GM23338 (cell line): ENCODE measurements at regions not wholly inside any gene's neighbourhood (a gene's known extent, or its start where the extent isn't known, plus 50 kb on each side); places are given as distances from the start of the nearest gene placed in this dataset.

Experiments used
- ATAC-seq: fragments of 200-7000 bp; cut with Tn5 transposase; 3 replicates; pipeline ENCODE4 v1.9.1; 2020
- DNase-seq: peaks from one replicate; pipeline ENCODE4 v3.0.0-alpha.2; 2015; ENCODE audit warnings: low spot score
- H2AFZ ChIP-seq: fragments of 200-600 bp; sonication (generic); 2 replicates; pipeline ENCODE4 v1.8.0; 2016; ENCODE audit warnings: antibody characterized with exemption, mild to moderate bottlenecking, moderate library complexity
- H3F3A ChIP-seq: fragments of 200-600 bp; sonication (generic); replicated peaks from 2 replicates; pipeline ENCODE4 v1.8.0; 2017; ENCODE audit warnings: antibody characterized with exemption, mixed run types, low read depth
- H3K27ac ChIP-seq: fragments of 200-600 bp; sonication (generic); 2 replicates; pipeline ENCODE4 v1.6.1; 2016; ENCODE audit warnings: low read depth
- H3K27me3 ChIP-seq: fragments of 200-600 bp; sonication (generic); 2 replicates; pipeline ENCODE4 v1.8.0; 2016; ENCODE audit warnings: mild to moderate bottlenecking, mixed run types, moderate library complexity; ENCODE audit not compliant: insufficient read depth
- H3K36me3 ChIP-seq: fragments of 200-600 bp; sonication (generic); 2 replicates; pipeline ENCODE4 v1.8.0; 2016; ENCODE audit warnings: mild to moderate bottlenecking; ENCODE audit not compliant: insufficient read depth
- H3K4me1 ChIP-seq: fragments of 200-600 bp; sonication (generic); 2 replicates; pipeline ENCODE4 v1.8.0; 2016; ENCODE audit warnings: mild to moderate bottlenecking, moderate library complexity; ENCODE audit not compliant: insufficient read depth
- H3K4me2 ChIP-seq: fragments of 200-600 bp; sonication (generic); 2 replicates; pipeline ENCODE4 v1.7.1; 2017; ENCODE audit warnings: mixed run types
- H3K4me3 ChIP-seq: fragments of 200-600 bp; sonication (generic); 2 replicates; pipeline ENCODE4 v1.6.1; 2016; ENCODE audit warnings: mixed run types
- H3K79me2 ChIP-seq: fragments of 200-600 bp; sonication (generic); replicated peaks from 2 replicates; pipeline ENCODE4 v1.8.0; 2017; ENCODE audit warnings: mild to moderate bottlenecking; ENCODE audit not compliant: insufficient read depth
- H3K9me2 ChIP-seq: fragments of 200-600 bp; sonication (generic); 2 replicates; pipeline ENCODE4 v1.8.0; 2017; ENCODE audit not compliant: insufficient read depth
- H4K20me1 ChIP-seq: fragments of 200-600 bp; sonication (generic); replicated peaks from 2 replicates; pipeline ENCODE4 v1.8.0; 2017; ENCODE audit warnings: mild to moderate bottlenecking; ENCODE audit not compliant: insufficient read depth
- H3K27ac Mint-ChIP-seq: 2 replicates; pipeline ENCODE4 v1.8.0; 2020; ENCODE audit warnings: inconsistent platforms, mild to moderate bottlenecking, moderate library complexity, mixed read lengths
- H3K27me3 Mint-ChIP-seq: 3 replicates; pipeline ENCODE4 v1.8.0; 2022; ENCODE audit warnings: low read depth, mild to moderate bottlenecking, moderate library complexity, mixed read lengths, inconsistent platforms; ENCODE audit not compliant: insufficient read depth, poor library complexity
- H3K36me3 Mint-ChIP-seq: 3 replicates; pipeline ENCODE4 v1.8.0; 2021; ENCODE audit warnings: low read depth, mild to moderate bottlenecking, inconsistent platforms, moderate library complexity, mixed read lengths
- H3K4me1 Mint-ChIP-seq: 3 replicates; pipeline ENCODE4 v1.8.0; 2020; ENCODE audit warnings: mild to moderate bottlenecking, inconsistent platforms, mixed read lengths
- H3K4me3 Mint-ChIP-seq: 3 replicates; pipeline ENCODE4 v1.8.0; 2021; ENCODE audit warnings: moderate library complexity, mild to moderate bottlenecking, inconsistent platforms, mixed read lengths
- H3K9me3 Mint-ChIP-seq: 3 replicates; pipeline ENCODE4 v1.8.0; 2020; ENCODE audit warnings: moderate library complexity, mild to moderate bottlenecking, inconsistent platforms, mixed read lengths
- CREB1 ChIP-seq: fragments of 250-450 bp; sonication (Bioruptor Pico); IDR thresholded peaks from 2 replicates; pipeline ENCODE4 v1.5.0; 2020; ENCODE audit warnings: low read depth, mild to moderate bottlenecking, moderate library complexity
- EZH2 ChIP-seq: fragments of 200-600 bp; sonication (generic); IDR thresholded peaks from one replicate; pipeline ENCODE4 v1.8.0; 2017; ENCODE audit warnings: antibody characterized with exemption, mild to moderate bottlenecking, low read depth; ENCODE audit not compliant: unreplicated experiment
- EZH2phosphoT487 ChIP-seq: fragments of 200-600 bp; sonication (generic); IDR thresholded peaks from one replicate; pipeline ENCODE4 v1.8.1; 2018; ENCODE audit warnings: antibody characterized with exemption; ENCODE audit not compliant: unreplicated experiment
- JUNB ChIP-seq: IDR thresholded peaks from one replicate; pipeline ENCODE4 v1.6.1; 2016; ENCODE audit warnings: antibody characterized with exemption; ENCODE audit not compliant: unreplicated experiment
- NANOG ChIP-seq: IDR thresholded peaks from 2 replicates; pipeline ENCODE4 v1.6.1; 2016; ENCODE audit warnings: antibody characterized with exemption, borderline replicate concordance
- POLR2AphosphoS5 ChIP-seq: IDR thresholded peaks from 2 replicates; pipeline ENCODE4 v1.6.1; 2016; ENCODE audit warnings: antibody characterized with exemption, low read depth
- STAT1 ChIP-seq: IDR thresholded peaks from one replicate; pipeline ENCODE4 v1.6.1; 2016; ENCODE audit warnings: antibody characterized with exemption; ENCODE audit not compliant: unreplicated experiment
- ZNF114 ChIP-seq: fragments of 250-450 bp; sonication (Bioruptor Pico); IDR thresholded peaks from 2 replicates; pipeline ENCODE4 v1.5.0; 2020; ENCODE audit warnings: mild to moderate bottlenecking, moderate library complexity
- ZNF331 ChIP-seq: fragments of 250-450 bp; sonication (Bioruptor Pico); IDR thresholded peaks from 2 replicates; pipeline ENCODE4 v1.5.0; 2020; ENCODE audit warnings: low read depth, mild to moderate bottlenecking, moderate library complexity
- TF ChIP-seq, protein P1 (sequence below): fragments of 250-450 bp; sonication (Bioruptor Pico); IDR thresholded peaks from 2 replicates; pipeline ENCODE4 v1.5.0; 2020; ENCODE audit warnings: mild to moderate bottlenecking, moderate library complexity
- TF ChIP-seq, protein P2 (sequence below): IDR thresholded peaks from one replicate; pipeline ENCODE4 v1.6.1; 2018; ENCODE audit warnings: antibody characterized with exemption; ENCODE audit not compliant: unreplicated experiment
- TF ChIP-seq, protein P3 (sequence below): IDR thresholded peaks from 2 replicates; pipeline ENCODE4 v1.6.1; 2016; ENCODE audit warnings: antibody characterized with exemption
- TF ChIP-seq, protein P4 (sequence below), 2 experiments: fragments of 200-600 bp in 1 of 2; sonication (generic) in 1 of 2; conservative IDR thresholded peaks; 2 replicates each; pipeline versions ENCODE4 v1.5.1 to v1.6.1; 2016 to 2017; ENCODE audit warnings: antibody characterized with exemption in 2 of 2, low read depth in 2 of 2, mild to moderate bottlenecking in 2 of 2, moderate library complexity in 1 of 2

- peaks cover 4% of the 10 kb centered on the region for H3K27me3 Mint-ChIP-seq
- Histone ChIP-seq H2AFZ (no peak overlapping the region), H3K27me3 (no peaks in the 10 kb centered on the region), H3K4me3 (no peak overlapping the region), H3K27ac (no peak overlapping the region), H3K4me1 (no peaks in the 10 kb centered on the region), H3F3A (no peaks in the 10 kb centered on the region), H3K9me2 (peaks cover 13% of the 10 kb centered on the region), H3K36me3 (no peaks in the 10 kb centered on the region), H3K79me2 (no peaks in the 10 kb centered on the region), H3K4me2 (no peak overlapping the region), H4K20me1 (no peaks in the 10 kb centered on the region)
- no peak for TF ChIP-seq POLR2AphosphoS5
- TF ChIP-seq, protein P1, sequence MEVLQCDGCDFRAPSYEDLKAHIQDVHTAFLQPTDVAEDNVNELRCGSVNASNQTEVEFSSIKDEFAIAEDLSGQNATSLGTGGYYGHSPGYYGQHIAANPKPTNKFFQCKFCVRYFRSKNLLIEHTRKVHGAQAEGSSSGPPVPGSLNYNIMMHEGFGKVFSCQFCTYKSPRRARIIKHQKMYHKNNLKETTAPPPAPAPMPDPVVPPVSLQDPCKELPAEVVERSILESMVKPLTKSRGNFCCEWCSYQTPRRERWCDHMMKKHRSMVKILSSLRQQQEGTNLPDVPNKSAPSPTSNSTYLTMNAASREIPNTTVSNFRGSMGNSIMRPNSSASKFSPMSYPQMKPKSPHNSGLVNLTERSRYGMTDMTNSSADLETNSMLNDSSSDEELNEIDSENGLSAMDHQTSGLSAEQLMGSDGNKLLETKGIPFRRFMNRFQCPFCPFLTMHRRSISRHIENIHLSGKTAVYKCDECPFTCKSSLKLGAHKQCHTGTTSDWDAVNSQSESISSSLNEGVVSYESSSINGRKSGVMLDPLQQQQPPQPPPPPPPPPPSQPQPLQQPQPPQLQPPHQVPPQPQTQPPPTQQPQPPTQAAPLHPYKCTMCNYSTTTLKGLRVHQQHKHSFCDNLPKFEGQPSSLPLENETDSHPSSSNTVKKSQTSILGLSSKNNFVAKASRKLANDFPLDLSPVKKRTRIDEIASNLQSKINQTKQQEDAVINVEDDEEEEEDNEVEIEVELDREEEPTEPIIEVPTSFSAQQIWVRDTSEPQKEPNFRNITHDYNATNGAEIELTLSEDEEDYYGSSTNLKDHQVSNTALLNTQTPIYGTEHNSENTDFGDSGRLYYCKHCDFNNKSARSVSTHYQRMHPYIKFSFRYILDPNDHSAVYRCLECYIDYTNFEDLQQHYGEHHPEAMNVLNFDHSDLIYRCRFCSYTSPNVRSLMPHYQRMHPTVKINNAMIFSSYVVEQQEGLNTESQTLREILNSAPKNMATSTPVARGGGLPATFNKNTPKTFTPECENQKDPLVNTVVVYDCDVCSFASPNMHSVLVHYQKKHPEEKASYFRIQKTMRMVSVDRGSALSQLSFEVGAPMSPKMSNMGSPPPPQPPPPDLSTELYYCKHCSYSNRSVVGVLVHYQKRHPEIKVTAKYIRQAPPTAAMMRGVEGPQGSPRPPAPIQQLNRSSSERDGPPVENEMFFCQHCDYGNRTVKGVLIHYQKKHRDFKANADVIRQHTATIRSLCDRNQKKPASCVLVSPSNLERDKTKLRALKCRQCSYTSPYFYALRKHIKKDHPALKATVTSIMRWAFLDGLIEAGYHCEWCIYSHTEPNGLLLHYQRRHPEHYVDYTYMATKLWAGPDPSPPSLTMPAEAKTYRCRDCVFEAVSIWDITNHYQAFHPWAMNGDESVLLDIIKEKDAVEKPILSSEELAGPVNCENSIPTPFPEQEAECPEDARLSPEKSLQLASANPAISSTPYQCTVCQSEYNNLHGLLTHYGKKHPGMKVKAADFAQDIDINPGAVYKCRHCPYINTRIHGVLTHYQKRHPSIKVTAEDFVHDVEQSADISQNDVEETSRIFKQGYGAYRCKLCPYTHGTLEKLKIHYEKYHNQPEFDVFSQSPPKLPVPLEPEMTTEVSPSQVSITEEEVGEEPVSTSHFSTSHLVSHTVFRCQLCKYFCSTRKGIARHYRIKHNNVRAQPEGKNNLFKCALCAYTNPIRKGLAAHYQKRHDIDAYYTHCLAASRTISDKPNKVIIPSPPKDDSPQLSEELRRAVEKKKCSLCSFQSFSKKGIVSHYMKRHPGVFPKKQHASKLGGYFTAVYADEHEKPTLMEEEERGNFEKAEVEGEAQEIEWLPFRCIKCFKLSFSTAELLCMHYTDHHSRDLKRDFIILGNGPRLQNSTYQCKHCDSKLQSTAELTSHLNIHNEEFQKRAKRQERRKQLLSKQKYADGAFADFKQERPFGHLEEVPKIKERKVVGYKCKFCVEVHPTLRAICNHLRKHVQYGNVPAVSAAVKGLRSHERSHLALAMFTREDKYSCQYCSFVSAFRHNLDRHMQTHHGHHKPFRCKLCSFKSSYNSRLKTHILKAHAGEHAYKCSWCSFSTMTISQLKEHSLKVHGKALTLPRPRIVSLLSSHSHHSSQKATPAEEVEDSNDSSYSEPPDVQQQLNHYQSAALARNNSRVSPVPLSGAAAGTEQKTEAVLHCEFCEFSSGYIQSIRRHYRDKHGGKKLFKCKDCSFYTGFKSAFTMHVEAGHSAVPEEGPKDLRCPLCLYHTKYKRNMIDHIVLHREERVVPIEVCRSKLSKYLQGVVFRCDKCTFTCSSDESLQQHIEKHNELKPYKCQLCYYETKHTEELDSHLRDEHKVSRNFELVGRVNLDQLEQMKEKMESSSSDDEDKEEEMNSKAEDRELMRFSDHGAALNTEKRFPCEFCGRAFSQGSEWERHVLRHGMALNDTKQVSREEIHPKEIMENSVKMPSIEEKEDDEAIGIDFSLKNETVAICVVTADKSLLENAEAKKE (CRISPR knock-in tag) = no peak
- TF ChIP-seq JUNB = no peak
- no peak for TF ChIP-seq STAT1
- no peak for TF ChIP-seq ZNF331 (CRISPR knock-in tag)
- TF ChIP-seq, protein P2, sequence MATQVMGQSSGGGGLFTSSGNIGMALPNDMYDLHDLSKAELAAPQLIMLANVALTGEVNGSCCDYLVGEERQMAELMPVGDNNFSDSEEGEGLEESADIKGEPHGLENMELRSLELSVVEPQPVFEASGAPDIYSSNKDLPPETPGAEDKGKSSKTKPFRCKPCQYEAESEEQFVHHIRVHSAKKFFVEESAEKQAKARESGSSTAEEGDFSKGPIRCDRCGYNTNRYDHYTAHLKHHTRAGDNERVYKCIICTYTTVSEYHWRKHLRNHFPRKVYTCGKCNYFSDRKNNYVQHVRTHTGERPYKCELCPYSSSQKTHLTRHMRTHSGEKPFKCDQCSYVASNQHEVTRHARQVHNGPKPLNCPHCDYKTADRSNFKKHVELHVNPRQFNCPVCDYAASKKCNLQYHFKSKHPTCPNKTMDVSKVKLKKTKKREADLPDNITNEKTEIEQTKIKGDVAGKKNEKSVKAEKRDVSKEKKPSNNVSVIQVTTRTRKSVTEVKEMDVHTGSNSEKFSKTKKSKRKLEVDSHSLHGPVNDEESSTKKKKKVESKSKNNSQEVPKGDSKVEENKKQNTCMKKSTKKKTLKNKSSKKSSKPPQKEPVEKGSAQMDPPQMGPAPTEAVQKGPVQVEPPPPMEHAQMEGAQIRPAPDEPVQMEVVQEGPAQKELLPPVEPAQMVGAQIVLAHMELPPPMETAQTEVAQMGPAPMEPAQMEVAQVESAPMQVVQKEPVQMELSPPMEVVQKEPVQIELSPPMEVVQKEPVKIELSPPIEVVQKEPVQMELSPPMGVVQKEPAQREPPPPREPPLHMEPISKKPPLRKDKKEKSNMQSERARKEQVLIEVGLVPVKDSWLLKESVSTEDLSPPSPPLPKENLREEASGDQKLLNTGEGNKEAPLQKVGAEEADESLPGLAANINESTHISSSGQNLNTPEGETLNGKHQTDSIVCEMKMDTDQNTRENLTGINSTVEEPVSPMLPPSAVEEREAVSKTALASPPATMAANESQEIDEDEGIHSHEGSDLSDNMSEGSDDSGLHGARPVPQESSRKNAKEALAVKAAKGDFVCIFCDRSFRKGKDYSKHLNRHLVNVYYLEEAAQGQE = no peak
- no peak for TF ChIP-seq NANOG
- TF ChIP-seq, protein P3, sequence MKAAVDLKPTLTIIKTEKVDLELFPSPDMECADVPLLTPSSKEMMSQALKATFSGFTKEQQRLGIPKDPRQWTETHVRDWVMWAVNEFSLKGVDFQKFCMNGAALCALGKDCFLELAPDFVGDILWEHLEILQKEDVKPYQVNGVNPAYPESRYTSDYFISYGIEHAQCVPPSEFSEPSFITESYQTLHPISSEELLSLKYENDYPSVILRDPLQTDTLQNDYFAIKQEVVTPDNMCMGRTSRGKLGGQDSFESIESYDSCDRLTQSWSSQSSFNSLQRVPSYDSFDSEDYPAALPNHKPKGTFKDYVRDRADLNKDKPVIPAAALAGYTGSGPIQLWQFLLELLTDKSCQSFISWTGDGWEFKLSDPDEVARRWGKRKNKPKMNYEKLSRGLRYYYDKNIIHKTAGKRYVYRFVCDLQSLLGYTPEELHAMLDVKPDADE = no peak
- TF ChIP-seq CREB1 (CRISPR knock-in tag) = no peak
- no peak for TF ChIP-seq EZH2phosphoT487
- no peak for TF ChIP-seq EZH2
- TF ChIP-seq ZNF114 (CRISPR knock-in tag) = no peak
- TF ChIP-seq, protein P4, sequence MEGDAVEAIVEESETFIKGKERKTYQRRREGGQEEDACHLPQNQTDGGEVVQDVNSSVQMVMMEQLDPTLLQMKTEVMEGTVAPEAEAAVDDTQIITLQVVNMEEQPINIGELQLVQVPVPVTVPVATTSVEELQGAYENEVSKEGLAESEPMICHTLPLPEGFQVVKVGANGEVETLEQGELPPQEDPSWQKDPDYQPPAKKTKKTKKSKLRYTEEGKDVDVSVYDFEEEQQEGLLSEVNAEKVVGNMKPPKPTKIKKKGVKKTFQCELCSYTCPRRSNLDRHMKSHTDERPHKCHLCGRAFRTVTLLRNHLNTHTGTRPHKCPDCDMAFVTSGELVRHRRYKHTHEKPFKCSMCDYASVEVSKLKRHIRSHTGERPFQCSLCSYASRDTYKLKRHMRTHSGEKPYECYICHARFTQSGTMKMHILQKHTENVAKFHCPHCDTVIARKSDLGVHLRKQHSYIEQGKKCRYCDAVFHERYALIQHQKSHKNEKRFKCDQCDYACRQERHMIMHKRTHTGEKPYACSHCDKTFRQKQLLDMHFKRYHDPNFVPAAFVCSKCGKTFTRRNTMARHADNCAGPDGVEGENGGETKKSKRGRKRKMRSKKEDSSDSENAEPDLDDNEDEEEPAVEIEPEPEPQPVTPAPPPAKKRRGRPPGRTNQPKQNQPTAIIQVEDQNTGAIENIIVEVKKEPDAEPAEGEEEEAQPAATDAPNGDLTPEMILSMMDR (conservative IDR thresholded peaks at IDR 0.05; ENCODE audit: low read depth in 2 of 2) = no peak
- no peak overlapping the region for H3K4me3 Mint-ChIP-seq
- peaks cover 20% of the 10 kb centered on the region; the same call in 2 of the 3 replicates for H3K36me3 Mint-ChIP-seq
- peaks cover 3% of the 10 kb centered on the region; the same call in 1 of the 3 replicates for H3K4me1 Mint-ChIP-seq
- peaks cover 9% of the 10 kb centered on the region; the same call in 2 of the 3 replicates for H3K9me3 Mint-ChIP-seq
- DNase-seq (no peak), ATAC-seq (no peak)
- no peak overlapping the region for H3K27ac Mint-ChIP-seq
Measured at GRCh38 chr2:8065191-8065590, 616.7 kb upstream of the ID2 start.
